GM19397 (cell line): ENCODE measurements at regions not wholly inside any gene's neighbourhood (a gene's known extent, or its start where the extent isn't known, plus 50 kb on each side); places are given as distances from the start of the nearest gene placed in this dataset.
"Not testable (repeated sequence)": the region's sequence is repeated elsewhere in the genome, so short reads cannot be mapped to it uniquely, and the experiment has no call there.

Experiments used
- ATAC-seq: cut with Tn5 transposase; IDR thresholded peaks from one replicate; pipeline ENCODE4 v1.9.1; 2021; ENCODE audit warnings: mild to moderate bottlenecking, moderate library complexity; ENCODE audit not compliant: unreplicated experiment

- no peak for ATAC-seq
Measured at GRCh38 chr2:167756446-167756845, 490.9 kb downstream of the STK39 start.

- ATAC-seq = no peak
Measured at GRCh38 chr2:167753142-167753541, 494.3 kb downstream of the STK39 start.

- ATAC-seq = no peak
Measured at GRCh38 chr2:167752734-167753133, 494.7 kb downstream of the STK39 start.

DNA sequence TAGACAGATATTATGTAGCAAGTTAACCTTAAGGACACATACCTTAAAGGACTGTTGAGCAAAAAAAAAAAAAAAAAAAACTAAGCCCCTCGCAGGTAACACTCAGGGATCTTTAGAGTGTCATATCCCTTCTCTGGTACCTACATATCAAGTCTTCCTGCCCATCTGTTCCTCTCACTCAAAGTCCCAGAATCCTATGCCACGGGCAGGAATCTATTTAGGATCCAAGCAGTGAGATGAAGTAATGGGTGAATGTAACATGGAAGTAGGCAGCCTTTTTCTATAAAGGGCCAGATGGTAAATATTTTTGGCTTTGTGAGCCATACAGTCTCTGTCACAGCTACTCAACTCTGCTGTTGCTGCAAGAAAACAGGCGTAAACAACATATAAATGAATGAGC, 496.7 kb downstream of the STK39 start:
- no peak for ATAC-seq

GRCh38 chr2:167749660-167750059, 497.7 kb downstream of the STK39 start:
- no peak for ATAC-seq

DNA sequence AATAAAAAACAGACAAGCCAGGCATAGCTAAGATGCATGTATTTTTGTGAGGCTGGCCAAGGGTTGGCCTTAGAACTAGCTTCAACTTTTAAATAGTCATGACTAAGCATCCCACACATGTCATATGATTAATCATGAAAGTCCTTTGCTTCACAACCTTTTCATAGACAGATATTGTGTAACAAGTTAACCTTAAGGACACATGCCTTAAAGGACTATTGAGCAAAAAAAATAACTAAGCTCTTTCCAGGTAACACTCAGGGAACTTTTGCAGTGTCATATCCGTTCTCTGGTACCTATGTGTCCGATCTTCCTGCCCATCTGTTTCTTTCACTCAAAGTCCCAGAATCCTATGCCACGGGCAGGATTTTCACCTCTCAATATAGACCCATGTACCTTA, 498.4 kb downstream of the STK39 start:
- no peak for ATAC-seq

- no peak for ATAC-seq
Measured at GRCh38 chr2:167748536-167748935, 498.9 kb downstream of the STK39 start.

- no peak for ATAC-seq
Measured at GRCh38 chr2:167745667-167746066, 501.7 kb downstream of the STK39 start.

DNA sequence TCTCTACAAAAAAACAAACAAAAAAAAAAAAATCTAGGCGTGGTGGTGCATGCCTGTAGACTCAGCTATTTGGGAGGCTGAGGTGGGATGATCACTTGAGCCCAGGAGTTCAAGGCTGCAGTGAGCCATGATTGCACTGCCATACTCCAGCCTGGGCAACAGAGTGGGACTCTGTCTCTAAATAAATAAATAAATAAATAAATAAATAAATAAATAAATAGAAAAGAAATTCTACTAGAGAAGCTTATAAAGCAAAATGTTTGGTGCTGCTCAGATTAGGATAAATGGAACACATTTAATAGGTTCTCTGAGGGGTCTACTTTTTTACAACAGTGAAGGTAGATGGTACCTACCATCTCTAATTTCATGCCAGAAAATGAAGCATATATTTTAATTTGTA, 507.5 kb downstream of the STK39 start:
- ATAC-seq = not testable (repeated sequence)

DNA sequence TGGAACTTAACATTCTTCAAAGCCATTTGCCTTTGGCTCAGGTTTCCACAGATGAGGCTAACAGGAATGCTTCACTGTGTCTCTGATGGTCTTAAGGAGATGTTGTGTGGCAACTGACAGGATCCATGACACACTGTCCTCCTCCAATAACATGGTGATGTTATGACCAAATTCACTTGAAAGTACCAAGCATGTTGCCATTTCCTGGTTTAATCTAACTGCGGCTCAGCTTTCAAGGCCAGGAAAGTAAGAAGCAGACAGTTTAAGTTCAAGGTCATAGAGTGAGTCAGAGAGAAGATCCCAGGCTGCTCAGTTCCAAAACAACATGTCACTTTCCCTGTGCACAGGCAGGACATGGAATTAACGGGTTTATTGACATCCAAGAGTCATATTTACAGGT, 513.6 kb downstream of the STK39 start:
- ATAC-seq = no peak

DNA sequence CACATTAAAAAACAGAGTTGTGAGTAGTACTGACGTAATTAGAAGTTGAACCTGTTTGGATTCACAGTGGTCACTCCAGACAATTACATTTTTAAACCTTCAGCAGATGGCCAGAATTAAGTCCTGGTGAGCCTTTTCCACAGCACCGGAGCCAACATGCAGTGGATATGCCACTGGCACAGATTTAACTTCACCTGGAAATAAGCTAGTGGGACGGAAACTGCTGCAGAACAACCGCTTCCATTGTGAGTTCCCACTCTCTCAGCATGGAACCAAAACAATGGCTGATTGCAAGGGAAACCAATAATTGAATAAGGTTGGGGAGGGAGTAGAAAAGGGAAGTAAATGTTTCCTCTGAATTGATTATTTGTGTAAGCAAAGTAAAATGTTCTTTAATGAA, 515.1 kb downstream of the STK39 start:
- no peak for ATAC-seq

GRCh38 chr2:167729911-167730310, 517.5 kb downstream of the STK39 start:
- no peak for ATAC-seq

GRCh38 chr2:167726788-167727187, 520.6 kb downstream of the STK39 start:
- no peak for ATAC-seq

- no peak for ATAC-seq
Measured at GRCh38 chr2:167721593-167721992, 525.8 kb downstream of the STK39 start.

GRCh38 chr2:167719410-167719809, 528.0 kb downstream of the STK39 start:
- no peak for ATAC-seq

DNA sequence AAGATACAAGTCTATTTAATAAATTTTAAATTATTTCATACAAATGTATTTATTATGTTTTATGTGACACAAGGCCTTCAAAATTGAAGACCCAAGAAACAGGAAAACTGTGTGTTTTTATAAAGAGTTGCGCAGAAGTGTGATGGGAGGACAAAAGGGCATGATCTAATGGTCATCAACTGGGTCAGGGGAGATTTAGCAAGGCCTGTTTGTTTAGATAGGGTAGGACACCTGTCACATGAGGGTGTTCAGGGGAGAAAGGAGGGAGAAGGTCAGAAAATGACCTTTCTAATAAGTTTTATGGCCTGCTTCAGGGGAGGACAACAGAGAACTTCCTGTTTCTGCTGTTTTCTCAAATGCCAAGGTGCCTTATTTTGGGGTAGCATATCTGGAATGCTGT, 528.8 kb downstream of the STK39 start:
- ATAC-seq = no peak

GRCh38 chr2:167715932-167716331, 531.5 kb downstream of the STK39 start:
- ATAC-seq = no peak

DNA sequence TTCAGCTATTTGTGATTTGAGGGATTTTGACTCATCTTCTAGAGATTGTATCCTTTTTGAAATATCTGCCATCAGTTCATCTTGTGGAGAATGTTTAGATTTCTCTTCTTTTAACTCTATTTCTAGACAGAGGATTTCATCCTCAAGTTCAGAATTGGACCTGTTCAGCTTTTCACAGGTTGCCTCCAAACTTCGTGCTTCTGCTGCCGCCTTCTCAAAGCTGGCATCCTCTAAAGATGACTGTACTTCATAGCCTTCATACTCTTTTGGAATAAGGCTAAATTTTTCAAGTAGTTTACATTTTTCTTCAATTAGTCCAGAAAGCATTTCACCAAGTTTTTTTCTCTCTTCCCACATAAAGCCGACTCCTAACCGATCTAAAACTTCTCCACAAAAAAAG, 531.9 kb downstream of the STK39 start:
- not testable (repeated sequence) for ATAC-seq

- no peak for ATAC-seq
Measured at GRCh38 chr2:167712275-167712674, 535.1 kb downstream of the STK39 start.

DNA sequence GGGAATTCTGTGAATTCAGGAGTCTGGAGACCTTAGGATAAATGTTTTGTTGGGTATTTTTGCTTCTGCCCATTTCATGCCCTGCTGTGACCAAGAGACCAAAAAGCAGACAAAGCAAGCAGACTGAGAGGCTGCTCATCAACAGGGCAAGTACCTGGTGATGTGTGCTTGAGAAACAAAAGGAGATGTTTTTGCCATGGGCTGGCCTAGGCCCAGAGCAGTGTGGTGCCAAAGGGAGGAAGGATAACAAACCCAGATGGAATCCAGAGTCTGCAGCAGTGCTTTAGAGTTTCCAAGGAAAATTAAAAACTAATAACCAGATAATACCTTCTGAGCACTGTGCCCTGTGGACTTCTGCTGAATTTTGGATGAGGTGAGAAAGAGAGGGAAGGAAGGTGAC, 538.4 kb downstream of the STK39 start:
- ATAC-seq = no peak

GRCh38 chr2:167706800-167707199, 540.6 kb downstream of the STK39 start:
- ATAC-seq = no peak

DNA sequence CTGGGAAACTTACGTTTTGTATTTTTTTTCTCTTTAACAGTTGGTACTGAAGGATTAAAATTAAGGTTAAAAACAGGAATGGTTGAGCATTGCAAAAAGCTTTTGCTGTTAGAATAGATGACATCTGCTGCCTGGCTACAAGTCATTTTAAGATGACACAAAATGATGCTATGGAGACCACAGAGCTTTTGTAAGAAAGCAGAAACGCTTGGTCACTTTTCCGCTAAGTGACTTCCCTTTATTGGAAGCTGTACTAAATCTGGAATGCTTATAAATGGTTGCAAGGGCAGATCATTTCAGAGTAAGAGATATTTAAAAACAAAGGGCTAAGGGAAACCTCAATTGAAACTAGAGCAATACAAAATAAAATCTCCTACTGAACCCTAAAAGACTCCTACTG, 544.0 kb downstream of the STK39 start:
- no peak for ATAC-seq

- no peak for ATAC-seq
Measured at GRCh38 chr2:167702227-167702626, 545.2 kb downstream of the STK39 start.

GRCh38 chr2:167701651-167702050, 545.7 kb downstream of the STK39 start:
- no peak for ATAC-seq
